ENCODE measurements at regions not wholly inside any gene's neighbourhood (a gene's known extent, or its start where the extent isn't known, plus 50 kb on each side); places are given as distances from the start of the nearest gene placed in this dataset.

GRCh38 chr6:85390105-85390728 is 59.7 kb upstream of the NT5E start:
- ATAC-seq (ENCODE audit: low FRiP score) (no peak), DNase-seq (ENCODE audit: low spot score) (no peak)
- TF ChIP-seq, protein P1, sequence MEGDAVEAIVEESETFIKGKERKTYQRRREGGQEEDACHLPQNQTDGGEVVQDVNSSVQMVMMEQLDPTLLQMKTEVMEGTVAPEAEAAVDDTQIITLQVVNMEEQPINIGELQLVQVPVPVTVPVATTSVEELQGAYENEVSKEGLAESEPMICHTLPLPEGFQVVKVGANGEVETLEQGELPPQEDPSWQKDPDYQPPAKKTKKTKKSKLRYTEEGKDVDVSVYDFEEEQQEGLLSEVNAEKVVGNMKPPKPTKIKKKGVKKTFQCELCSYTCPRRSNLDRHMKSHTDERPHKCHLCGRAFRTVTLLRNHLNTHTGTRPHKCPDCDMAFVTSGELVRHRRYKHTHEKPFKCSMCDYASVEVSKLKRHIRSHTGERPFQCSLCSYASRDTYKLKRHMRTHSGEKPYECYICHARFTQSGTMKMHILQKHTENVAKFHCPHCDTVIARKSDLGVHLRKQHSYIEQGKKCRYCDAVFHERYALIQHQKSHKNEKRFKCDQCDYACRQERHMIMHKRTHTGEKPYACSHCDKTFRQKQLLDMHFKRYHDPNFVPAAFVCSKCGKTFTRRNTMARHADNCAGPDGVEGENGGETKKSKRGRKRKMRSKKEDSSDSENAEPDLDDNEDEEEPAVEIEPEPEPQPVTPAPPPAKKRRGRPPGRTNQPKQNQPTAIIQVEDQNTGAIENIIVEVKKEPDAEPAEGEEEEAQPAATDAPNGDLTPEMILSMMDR (IDR thresholded peaks at IDR 0.05), result no peak

- ATAC-seq (ENCODE audit: low FRiP score), result no peak
- TF ChIP-seq, protein P1 (IDR thresholded peaks at IDR 0.05), result no peak
- DNase-seq (ENCODE audit: low spot score), result no peak
Measured at GRCh38 chr6:85389151-85389797, 60.6 kb upstream of the NT5E start.

- no peak for ATAC-seq (ENCODE audit: low FRiP score)
- DNase-seq (ENCODE audit: low spot score), result no peak
- TF ChIP-seq, protein P1 (IDR thresholded peaks at IDR 0.05), result no peak
Measured at GRCh38 chr6:85388531-85388930, 61.4 kb upstream of the NT5E start.

- TF ChIP-seq, protein P1 (IDR thresholded peaks at IDR 0.05), result no peak
- no peak for ATAC-seq (ENCODE audit: low FRiP score)
- DNase-seq (ENCODE audit: low spot score), result no peak
Measured at GRCh38 chr6:85385636-85386315, 64.1 kb upstream of the NT5E start.

GRCh38 chr6:85383042-85383441 is 66.8 kb upstream of the NT5E start:
- TF ChIP-seq, protein P1 (IDR thresholded peaks at IDR 0.05), result no peak
- DNase-seq (ENCODE audit: low spot score) (no peak), ATAC-seq (ENCODE audit: low FRiP score) (no peak)

DNA sequence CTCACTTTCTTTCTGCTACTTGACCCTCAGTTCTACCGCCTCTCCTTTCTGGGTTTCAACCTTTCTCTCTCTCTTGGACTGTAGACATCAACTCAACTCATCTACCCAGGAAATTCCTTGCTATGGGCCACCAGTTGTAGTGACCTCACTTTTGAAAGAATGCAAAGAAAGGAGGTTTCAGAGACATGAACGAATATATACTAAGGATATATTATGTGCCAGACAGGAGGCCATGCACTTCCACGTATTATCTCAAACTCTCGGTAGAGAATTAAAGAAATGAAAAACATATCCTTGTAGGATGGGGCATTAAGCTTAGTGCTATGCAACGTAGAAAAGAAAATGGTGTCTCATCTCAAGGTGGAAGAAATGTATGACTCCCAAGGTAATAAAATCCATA is 67.3 kb upstream of the NT5E start:
- no peak for DNase-seq (ENCODE audit: low spot score)
- no peak for ATAC-seq (ENCODE audit: low FRiP score)
- TF ChIP-seq, protein P1 (IDR thresholded peaks at IDR 0.05), result no peak

GRCh38 chr6:85372915-85373270 is 77.0 kb upstream of the NT5E start:
- ATAC-seq (ENCODE audit: low FRiP score), result no peak
- TF ChIP-seq, protein P1 (IDR thresholded peaks at IDR 0.05), result no peak
- no peak for DNase-seq (ENCODE audit: low spot score)
